ENCODE measurements at regions not wholly inside any gene's neighbourhood (a gene's known extent, or its start where the extent isn't known, plus 50 kb on each side); places are given as distances from the start of the nearest gene placed in this dataset.

GRCh38 chr6:122161136-122161535 lies 238.3 kb upstream of the HSF2 start:
- Histone ChIP-seq H3K27me3 (no peaks in the 10 kb centered on the region), H3K9me3 (no peaks in the 10 kb centered on the region), H3K36me3 (no peaks in the 10 kb centered on the region), H3K27ac (no peak overlapping the region), H3K4me1 (no peaks in the 10 kb centered on the region), H3K4me3 (no peak overlapping the region)
- TF ChIP-seq EP300 (IDR thresholded peaks at IDR 0.05) (no peak), POLR2AphosphoS5 (IDR thresholded peaks at IDR 0.05) (no peak), POLR2A (IDR thresholded peaks at IDR 0.05) (no peak), CTCF (IDR thresholded peaks at IDR 0.05) (no peak)
- WGBS, 2 donors (ENCODE audit: low coverage in 1 of 2) = 90 to 94% methylated on average over 4 to 5 of the region's 5 CpGs
- no peak for ATAC-seq

GRCh38 chr6:122165014-122165413 lies 234.4 kb upstream of the HSF2 start:
- no peaks in the 10 kb centered on the region for H3K9me3 ChIP-seq
- WGBS, 2 donors (ENCODE audit: low coverage in 1 of 2) = no CpG with 5 or more reads among the region's 20 CpGs
- no peaks in the 10 kb centered on the region for H3K27me3 ChIP-seq
- ATAC-seq = no peak
- H3K4me3 ChIP-seq = no peak overlapping the region
- peaks cover 0 to 6% (median 0%) of the 10 kb centered on the region in 3 donors for H3K4me1 ChIP-seq
- TF ChIP-seq CTCF (IDR thresholded peaks at IDR 0.05) (no peak), POLR2A (IDR thresholded peaks at IDR 0.05) (no peak), EP300 (IDR thresholded peaks at IDR 0.05) (no peak), POLR2AphosphoS5 (IDR thresholded peaks at IDR 0.05) (no peak)
- H3K27ac ChIP-seq = no peak overlapping the region
- H3K36me3 ChIP-seq = no peaks in the 10 kb centered on the region

GRCh38 chr6:122170274-122170673 lies 229.2 kb upstream of the HSF2 start:
- no peak overlapping the region for H3K4me3 ChIP-seq
- TF ChIP-seq POLR2A (IDR thresholded peaks at IDR 0.05) (no peak), POLR2AphosphoS5 (IDR thresholded peaks at IDR 0.05) (no peak), EP300 (IDR thresholded peaks at IDR 0.05) (no peak), CTCF (IDR thresholded peaks at IDR 0.05) (no peak)
- H3K9me3 ChIP-seq = no peaks in the 10 kb centered on the region
- H3K27ac ChIP-seq = peak overlapping the region in 3 of 4 donors; percentile 6 to 15 (median 14)
- 53 to 81% methylated on average over 2 of the region's 2 CpGs for WGBS, 2 donors (ENCODE audit: low coverage in 1 of 2)
- ATAC-seq = no peak
- H3K4me1 ChIP-seq = peaks cover 0 to 6% (median 0%) of the 10 kb centered on the region in 3 donors
- H3K27me3 ChIP-seq = no peaks in the 10 kb centered on the region
- H3K36me3 ChIP-seq = no peaks in the 10 kb centered on the region

- no peak for TF ChIP-seq POLR2AphosphoS5 (IDR thresholded peaks at IDR 0.05)
- no peak for TF ChIP-seq EP300 (IDR thresholded peaks at IDR 0.05)
- no peak for TF ChIP-seq CTCF (IDR thresholded peaks at IDR 0.05)
- TF ChIP-seq POLR2A (IDR thresholded peaks at IDR 0.05) = no peak
- H3K4me1 ChIP-seq = peaks cover 0 to 11% (median 0%) of the 10 kb centered on the region in 3 donors
- 88 to 95% methylated on average over 2 of the region's 2 CpGs for WGBS, 2 donors (ENCODE audit: low coverage in 1 of 2)
- no peaks in the 10 kb centered on the region for H3K36me3 ChIP-seq
- H3K9me3 ChIP-seq = no peaks in the 10 kb centered on the region
- no peaks in the 10 kb centered on the region for H3K27me3 ChIP-seq
- ATAC-seq = no peak
- no peak overlapping the region for H3K4me3 ChIP-seq
- no peak overlapping the region for H3K27ac ChIP-seq
Observed at GRCh38 chr6:122178988-122179387, 220.5 kb upstream of the HSF2 start.

- TF ChIP-seq CTCF (IDR thresholded peaks at IDR 0.05) (peak in 3 of 4 experiments; percentile 30 to 53 (median 51)), POLR2AphosphoS5 (IDR thresholded peaks at IDR 0.05) (no peak)
- H3K27ac ChIP-seq = no peak overlapping the region
- ATAC-seq = peak; percentile 50
- no peaks in the 10 kb centered on the region for H3K9me3 ChIP-seq
- WGBS, 2 donors (ENCODE audit: low coverage in 1 of 2) = 0 to 18% methylated on average over 1 of the region's 1 CpG
- no peak overlapping the region for H3K4me3 ChIP-seq
- H3K27me3 ChIP-seq = no peaks in the 10 kb centered on the region
- no peaks in the 10 kb centered on the region for H3K36me3 ChIP-seq
- H3K4me1 ChIP-seq = peaks cover 0 to 19% (median 0%) of the 10 kb centered on the region in 3 donors
Observed at GRCh38 chr6:122180132-122180531, 219.3 kb upstream of the HSF2 start.

Data from gastroesophageal sphincter (tissue), 4 donors.